ENCODE measurements at regions not wholly inside any gene's neighbourhood (a gene's known extent, or its start where the extent isn't known, plus 50 kb on each side); places are given as distances from the start of the nearest gene placed in this dataset.

DNA sequence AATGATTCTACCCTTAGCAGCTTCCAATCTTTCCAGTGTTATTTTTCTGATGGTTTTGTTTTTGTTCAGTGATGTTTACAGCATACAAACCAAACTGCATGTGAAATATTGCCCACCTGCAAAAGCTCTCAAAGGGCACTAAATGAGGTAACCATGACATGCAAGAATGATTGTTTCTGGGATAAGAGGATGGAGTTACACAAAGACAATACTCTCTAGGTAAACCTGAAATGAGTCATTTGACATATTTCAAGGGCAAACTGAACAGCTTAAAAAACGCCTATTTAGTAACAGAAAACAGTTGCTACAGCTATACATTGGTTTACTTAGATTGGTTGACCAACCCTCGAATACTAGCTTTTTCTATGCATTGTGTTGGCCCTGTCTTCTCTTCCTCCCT, 481.7 kb downstream of the ZPLD1 start:
- Histone ChIP-seq H3K9me3 (no peaks in the 10 kb centered on the region), H3K36me3 (ENCODE audit: control insufficient read depth, insufficient read depth, low read length) (no peaks in the 10 kb centered on the region), H3K27me3 (replicated peaks; ENCODE audit: control insufficient read depth, insufficient read depth, low read length) (no peaks in the 10 kb centered on the region), H3K4me1 (no peaks in the 10 kb centered on the region), H3K4me3 (ENCODE audit: low read depth, low read length) (no peak overlapping the region)
- intact Hi-C loops (cut with micrococcal nuclease; ENCODE audit: unreplicated experiment): no loop called here
- Mint-ChIP-seq H3K27ac (ENCODE audit: unreplicated experiment) (no peak overlapping the region), H3K27me3 (ENCODE audit: insufficient read depth, unreplicated experiment) (no peaks in the 10 kb centered on the region), H3K4me1 (ENCODE audit: low read depth, unreplicated experiment) (no peaks in the 10 kb centered on the region), H3K4me3 (ENCODE audit: unreplicated experiment) (no peak overlapping the region), H3K36me3 (ENCODE audit: insufficient read depth, unreplicated experiment) (no peaks in the 10 kb centered on the region), H3K9me3 (ENCODE audit: unreplicated experiment) (no peaks in the 10 kb centered on the region)
- ChIA-PET POLR2A (no interaction called here), CTCF (interaction anchor here (1.0 kb wide), 1 partner anchor 243 kb away, joined by 3 read pairs; no protein-coding TSS in a partner anchor)
- no TSS peak for BruUV-seq (replicated peaks)
- TF ChIP-seq CTCF (IDR thresholded peaks at IDR 0.05; ENCODE audit: insufficient read depth in 1 of 2, low read depth in 1 of 2, low read length in 1 of 2, severe bottlenecking in 1 of 2, unreplicated experiment in 1 of 2): no peak
- DNase-seq: no peak

DNA sequence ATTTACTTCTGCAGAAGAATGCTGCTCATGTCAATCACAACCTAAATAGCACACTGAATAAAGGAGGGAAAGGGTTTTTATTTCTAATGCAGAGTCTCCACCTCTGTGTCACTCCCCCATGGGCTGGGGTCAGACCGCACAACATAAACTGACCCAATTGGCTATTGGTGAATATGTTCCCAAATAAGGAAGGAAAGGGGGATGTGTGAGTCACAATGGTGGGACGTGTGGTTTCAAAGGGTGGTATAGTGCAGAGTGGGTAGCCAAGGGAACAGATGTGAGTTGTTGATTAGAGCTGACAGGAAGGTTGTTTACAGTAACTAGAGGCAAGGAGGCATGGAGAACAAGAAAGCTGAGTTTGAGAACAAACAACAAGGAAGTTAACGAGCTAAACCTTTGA, 491.8 kb downstream of the ZPLD1 start:
- Mint-ChIP-seq H3K27me3 (ENCODE audit: insufficient read depth, unreplicated experiment) (no peaks in the 10 kb centered on the region), H3K4me1 (ENCODE audit: low read depth, unreplicated experiment) (no peaks in the 10 kb centered on the region), H3K36me3 (ENCODE audit: insufficient read depth, unreplicated experiment) (no peaks in the 10 kb centered on the region), H3K9me3 (ENCODE audit: unreplicated experiment) (peaks cover 27% of the 10 kb centered on the region), H3K27ac (ENCODE audit: unreplicated experiment) (no peak overlapping the region), H3K4me3 (ENCODE audit: unreplicated experiment) (no peak overlapping the region)
- H3K9me3 ChIP-seq: peaks cover 10% of the 10 kb centered on the region; the same call in 1 of the 2 replicates
- no peak for TF ChIP-seq CTCF (IDR thresholded peaks at IDR 0.05; ENCODE audit: insufficient read depth in 1 of 2, low read depth in 1 of 2, low read length in 1 of 2, severe bottlenecking in 1 of 2, unreplicated experiment in 1 of 2)
- POLR2A ChIA-PET: no interaction called here
- H3K4me1 ChIP-seq: no peaks in the 10 kb centered on the region
- no peak for DNase-seq
- CTCF ChIA-PET: no interaction called here
- H3K36me3 ChIP-seq (ENCODE audit: control insufficient read depth, insufficient read depth, low read length): no peaks in the 10 kb centered on the region
- intact Hi-C loops (cut with micrococcal nuclease; ENCODE audit: unreplicated experiment): no loop called here
- BruUV-seq (replicated peaks): no TSS peak
- H3K27me3 ChIP-seq (replicated peaks; ENCODE audit: control insufficient read depth, insufficient read depth, low read length): no peaks in the 10 kb centered on the region
- no peak overlapping the region for H3K4me3 ChIP-seq (ENCODE audit: low read depth, low read length)

DNA sequence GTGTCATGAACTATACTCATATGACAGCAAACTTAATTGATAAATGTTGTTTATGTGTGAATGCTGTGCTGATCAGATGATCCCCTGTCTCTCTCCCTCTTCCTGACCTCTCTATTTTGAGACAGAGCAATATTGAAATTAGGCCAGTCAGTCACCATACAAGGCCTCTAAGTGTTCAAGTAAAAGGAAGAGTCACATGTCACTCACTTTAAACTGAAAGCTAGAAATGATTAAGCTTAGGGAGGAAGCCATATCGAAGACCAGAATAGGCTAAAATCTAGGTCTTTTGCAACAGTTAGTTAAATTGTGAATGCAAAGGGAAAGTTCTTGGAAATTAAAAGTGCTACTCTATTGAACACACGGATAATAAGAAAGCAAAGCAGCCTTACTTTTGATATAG, 498.6 kb downstream of the ZPLD1 start:
- Histone ChIP-seq H3K4me1 (no peaks in the 10 kb centered on the region), H3K36me3 (ENCODE audit: control insufficient read depth, insufficient read depth, low read length) (no peaks in the 10 kb centered on the region), H3K9me3 (no peaks in the 10 kb centered on the region), H3K27me3 (replicated peaks; ENCODE audit: control insufficient read depth, insufficient read depth, low read length) (no peaks in the 10 kb centered on the region), H3K4me3 (ENCODE audit: low read depth, low read length) (no peak overlapping the region)
- no peak for TF ChIP-seq CTCF (IDR thresholded peaks at IDR 0.05; ENCODE audit: insufficient read depth in 1 of 2, low read depth in 1 of 2, low read length in 1 of 2, severe bottlenecking in 1 of 2, unreplicated experiment in 1 of 2)
- BruUV-seq (replicated peaks): no TSS peak
- POLR2A ChIA-PET: no interaction called here
- no peak for DNase-seq
- no peaks in the 10 kb centered on the region for H3K36me3 Mint-ChIP-seq (ENCODE audit: insufficient read depth, unreplicated experiment)
- CTCF ChIA-PET: no interaction called here
- H3K9me3 Mint-ChIP-seq (ENCODE audit: unreplicated experiment): no peaks in the 10 kb centered on the region
- H3K4me1 Mint-ChIP-seq (ENCODE audit: low read depth, unreplicated experiment): no peaks in the 10 kb centered on the region
- H3K4me3 Mint-ChIP-seq (ENCODE audit: unreplicated experiment): no peak overlapping the region
- H3K27me3 Mint-ChIP-seq (ENCODE audit: insufficient read depth, unreplicated experiment): no peaks in the 10 kb centered on the region
- intact Hi-C loops (cut with micrococcal nuclease; ENCODE audit: unreplicated experiment): no loop called here
- no peak overlapping the region for H3K27ac Mint-ChIP-seq (ENCODE audit: unreplicated experiment)

Data from Caco-2 (cell line).